Renal pelvis (tissue), 1 donor: ENCODE measurements at regions not wholly inside any gene's neighbourhood (a gene's known extent, or its start where the extent isn't known, plus 50 kb on each side); places are given as distances from the start of the nearest gene placed in this dataset.
"Not testable (repeated sequence)": the region's sequence is repeated elsewhere in the genome, so short reads cannot be mapped to it uniquely, and the experiment has no call there.

Source experiments
- DNase-seq: peaks from one replicate; pipeline ENCODE4 v3.0.0-alpha.2; 2013

DNA sequence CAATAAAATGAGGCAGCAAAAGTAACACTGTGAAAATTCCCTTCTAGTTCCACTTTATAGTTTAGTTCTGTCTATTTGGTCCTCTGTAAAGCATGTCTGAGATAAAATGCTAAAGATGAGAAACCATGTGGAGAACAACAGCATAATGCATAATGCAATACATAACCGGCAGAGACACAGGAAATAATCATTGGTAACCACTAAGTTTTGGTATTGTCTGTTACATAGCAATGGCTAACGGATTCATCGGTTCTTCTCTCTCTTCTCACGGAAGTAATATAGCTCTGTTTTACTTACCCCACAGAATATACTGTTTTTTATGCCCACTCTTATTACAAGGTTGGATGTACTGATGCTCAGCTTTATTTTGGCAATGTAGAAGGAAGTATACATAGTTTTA, 158.9 kb downstream of the FAM174A start:
- no peak for DNase-seq

DNA sequence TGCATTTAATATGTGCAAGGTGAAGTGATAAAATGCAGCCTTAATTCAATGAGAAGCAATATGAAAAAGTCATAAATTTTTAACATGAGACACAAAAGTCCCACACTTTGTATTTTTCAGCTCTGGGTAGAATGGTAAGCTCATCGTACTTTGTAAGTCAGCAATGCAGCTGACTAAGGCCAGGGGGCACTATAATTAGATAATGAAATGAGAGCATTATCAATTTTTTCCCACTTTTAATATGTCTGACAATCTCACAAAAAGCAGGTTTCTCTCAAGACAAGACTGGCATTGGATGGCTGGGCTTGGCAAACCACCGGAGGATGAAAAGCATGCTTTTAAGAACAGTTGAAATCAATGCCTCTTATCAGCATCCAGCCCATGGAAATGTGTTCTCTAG, 162.8 kb downstream of the FAM174A start:
- no peak for DNase-seq

DNA sequence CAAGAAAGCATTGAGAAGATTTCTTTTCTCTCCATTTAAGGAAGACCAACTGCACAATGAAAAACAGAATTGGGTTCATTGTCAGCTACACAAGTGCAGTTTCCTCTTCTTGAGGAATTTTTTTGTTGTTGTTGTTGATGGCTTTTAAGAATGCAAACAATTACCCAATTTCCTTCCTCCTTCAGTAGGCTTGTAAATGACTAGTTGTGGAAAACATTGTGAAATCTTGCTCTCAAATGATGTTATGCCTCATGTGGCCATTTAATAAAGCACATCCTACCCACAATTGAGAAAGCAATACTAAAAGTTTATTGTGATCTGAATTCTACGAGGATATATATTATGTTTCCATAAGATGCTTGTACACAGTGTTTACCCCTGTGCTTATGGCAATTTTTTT, 171.6 kb downstream of the FAM174A start:
- DNase-seq: no peak

DNA sequence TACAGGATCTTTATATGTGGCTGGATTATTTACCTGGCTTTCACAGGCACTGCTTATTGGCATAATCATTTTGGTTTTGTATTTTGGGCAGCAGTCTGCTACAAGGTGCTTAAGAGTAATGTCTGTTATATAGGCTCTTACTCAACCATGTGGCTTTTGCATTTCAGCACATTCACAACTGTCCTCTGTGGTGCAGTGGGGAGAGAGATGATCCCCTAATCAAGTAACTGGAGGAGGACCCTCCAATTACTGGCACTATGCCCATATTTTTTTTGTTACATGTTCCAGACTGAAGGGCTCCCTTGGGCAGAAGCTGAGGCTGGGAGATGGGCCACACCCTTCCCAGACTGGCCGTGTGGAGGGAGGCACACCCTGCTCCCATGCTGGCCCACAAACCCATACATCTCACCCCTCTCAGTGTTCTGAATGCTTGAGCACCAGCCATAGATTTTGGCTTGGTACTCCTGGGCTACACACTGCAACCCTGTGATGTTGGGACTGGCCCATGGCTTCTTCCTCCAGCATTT, 173.5 kb downstream of the FAM174A start:
- no peak for DNase-seq

DNA sequence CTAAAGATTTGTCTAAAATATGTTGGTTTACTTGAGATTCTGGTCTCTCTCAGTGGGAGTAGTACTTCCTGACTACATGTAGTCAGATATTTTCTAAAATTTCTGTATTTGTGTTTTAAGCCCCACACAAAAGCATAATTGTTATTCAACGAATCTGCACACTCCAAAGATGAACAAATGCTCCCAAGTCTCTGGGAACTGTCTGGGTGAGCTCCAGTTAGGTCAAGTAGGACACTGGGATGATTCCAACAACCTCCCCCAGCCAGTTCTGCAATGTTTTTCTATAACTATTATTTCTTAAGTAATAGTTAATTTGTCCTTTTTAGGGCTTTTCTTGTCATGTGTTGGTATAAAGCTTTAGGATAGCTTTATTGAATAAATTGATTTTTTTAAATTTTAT, 174.6 kb downstream of the FAM174A start:
- DNase-seq: no peak

DNA sequence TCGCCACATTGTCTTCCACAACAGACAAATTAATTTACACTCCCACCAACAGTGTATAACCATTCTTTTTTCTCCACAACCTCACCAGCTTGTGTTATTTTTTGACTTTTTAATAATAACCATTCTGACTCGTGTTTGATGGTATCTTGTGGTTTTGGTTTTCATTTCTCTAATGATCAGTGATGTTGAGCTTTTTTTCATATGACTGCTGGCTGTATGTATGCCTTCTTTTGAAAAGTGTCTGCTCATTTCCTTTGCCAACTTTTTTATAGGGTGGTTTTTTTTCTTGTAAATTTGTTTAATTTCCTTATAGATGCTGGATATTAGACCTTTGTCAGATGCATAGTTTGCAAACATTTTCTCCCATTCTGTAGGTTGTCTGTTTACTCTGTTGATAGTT, 179.6 kb downstream of the FAM174A start:
- DNase-seq: not testable (repeated sequence)

DNA sequence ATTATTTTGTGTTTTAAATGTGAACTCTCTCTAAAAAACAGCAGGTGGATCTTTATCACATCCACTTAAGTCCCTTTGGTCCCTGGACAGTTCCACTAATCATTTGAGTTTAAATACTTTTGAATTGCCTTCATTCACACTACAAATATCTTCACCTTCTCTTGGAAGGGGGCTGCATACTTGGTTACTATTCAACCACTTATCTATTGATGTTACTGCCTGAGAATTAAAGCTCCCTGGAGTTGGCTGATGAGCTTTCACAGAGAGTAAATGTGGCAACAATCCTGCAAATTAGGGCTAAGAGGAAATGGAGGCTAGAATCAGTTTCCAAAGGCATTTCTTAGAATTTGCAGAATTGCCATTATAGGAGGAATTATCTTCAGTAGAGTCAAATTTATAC, 180.4 kb downstream of the ST8SIA4 start:
- DNase-seq: no peak

DNA sequence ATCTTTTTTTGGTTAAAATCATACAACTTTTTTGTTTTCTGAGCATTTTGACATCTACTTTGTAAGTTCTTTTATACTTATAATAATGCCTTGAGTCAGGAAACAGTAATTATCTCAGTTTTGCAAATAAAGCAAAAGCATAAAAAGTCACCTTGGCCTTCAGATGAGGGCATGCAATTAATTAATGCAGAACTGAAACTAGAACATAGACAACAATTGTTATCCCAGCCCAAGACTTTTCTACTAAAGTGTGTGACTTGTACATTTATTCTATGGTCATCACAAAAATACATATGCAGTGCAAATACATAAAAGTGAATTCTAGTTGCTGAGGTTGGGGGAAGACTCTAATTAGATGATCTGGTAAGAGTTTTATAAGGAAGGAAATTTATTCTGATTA, 179.9 kb downstream of the ST8SIA4 start:
- no peak for DNase-seq

DNA sequence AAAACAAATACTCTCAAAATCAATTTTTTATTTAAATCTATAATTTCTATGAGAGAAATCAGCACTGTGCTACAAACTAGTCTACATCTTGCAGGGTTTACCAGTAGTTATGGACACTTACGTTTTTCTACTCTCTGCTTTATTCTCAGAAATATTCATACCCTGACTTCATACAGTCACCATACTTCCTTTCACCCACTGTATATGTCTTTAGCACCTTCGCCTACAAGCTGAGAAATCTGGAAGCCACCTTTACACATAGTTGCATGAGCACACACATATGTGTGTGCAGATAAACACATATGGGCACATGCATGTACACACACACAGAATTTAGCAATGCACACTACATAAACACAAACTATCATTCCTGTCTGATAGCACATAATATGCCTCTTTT, 177.0 kb downstream of the ST8SIA4 start:
- DNase-seq: no peak

DNA sequence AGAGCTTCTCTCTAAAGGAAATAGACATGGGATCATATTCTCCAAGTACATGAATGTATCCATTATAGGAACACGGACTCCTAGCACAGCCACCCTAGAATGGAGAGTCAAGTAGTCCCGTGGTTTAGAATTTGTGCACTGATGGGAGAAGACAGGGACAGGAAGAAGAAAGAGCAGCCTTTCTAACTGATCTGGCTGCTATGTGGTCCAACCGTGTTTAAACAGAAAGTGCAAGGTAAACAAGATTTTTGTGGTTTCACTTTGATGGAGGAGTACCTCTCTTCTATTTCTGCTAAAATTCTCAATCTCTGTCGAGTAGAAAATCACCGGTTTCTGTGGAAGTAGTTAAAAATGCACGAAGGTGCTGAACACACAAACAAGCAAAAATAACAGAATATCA, 171.3 kb downstream of the ST8SIA4 start:
- no peak for DNase-seq

DNA sequence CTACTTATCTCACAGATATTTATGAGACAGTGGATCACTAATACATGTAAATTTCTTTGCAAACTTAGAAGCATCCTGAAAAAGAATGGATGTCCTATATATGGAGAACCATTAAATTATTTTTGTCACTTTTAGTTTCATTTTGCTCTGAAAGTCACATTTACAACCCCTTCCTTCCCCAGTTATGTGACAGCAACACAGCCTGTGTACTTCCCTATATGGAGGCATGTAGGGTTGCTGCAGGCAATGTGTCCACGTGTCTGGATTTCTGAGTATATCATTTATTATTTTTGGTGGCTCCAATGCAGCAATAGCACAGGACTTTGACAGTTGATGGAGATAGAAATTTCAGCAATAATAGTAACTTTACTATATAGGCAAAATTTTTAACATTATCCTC, 156.4 kb downstream of the ST8SIA4 start:
- no peak for DNase-seq

DNA sequence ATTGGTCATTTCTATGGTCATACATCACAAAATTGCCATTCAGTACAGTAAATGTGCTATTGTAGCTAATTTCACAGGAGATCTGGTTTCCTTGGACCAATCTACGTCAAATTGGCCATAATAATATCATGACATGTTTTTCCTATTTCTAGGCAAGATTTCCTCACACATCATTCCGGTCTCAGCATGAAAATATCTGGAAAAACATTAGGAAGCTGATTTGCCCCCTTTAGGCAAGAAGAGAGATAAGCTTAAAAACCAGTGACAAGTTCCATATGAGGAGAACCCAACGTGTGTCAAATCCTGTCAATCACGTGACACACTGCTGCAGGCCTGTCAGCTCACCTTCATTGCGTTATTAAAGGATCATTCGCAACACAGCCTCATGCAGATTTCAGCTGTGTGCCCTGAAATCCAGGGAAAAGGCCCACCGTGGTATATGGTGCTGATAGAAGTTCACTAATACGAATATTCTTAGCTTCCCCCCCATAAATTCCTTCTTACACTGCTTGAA, 153.3 kb downstream of the ST8SIA4 start:
- DNase-seq: no peak

DNA sequence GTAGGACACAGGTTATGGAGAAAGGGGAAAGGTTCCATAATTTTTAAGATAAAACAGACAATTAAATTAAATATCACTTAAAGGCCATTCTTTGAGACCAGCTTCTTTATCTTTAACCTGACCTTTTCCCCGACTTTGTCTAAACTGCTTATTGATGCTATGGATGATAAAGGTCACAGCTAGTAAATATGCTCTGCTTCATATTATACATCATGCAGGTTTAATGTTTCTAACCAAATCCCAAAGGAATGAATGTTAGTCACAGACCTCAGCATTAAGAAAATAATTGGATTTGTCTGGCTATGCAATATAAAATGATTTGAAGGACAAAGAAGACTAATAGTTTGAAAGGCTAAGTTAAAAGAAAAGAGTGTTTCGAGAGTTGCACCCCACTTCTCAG, 147.6 kb downstream of the ST8SIA4 start:
- DNase-seq: no peak
